Right hindlimb (tissue), 1 donor: ENCODE measurements at regions not wholly inside any gene's neighbourhood (a gene's known extent, or its start where the extent isn't known, plus 50 kb on each side); places are given as distances from the start of the nearest gene placed in this dataset.

ENCODE experiments used
- DNase-seq: peaks from one replicate; pipeline ENCODE4 v3.0.0-alpha.2; 2018

DNA sequence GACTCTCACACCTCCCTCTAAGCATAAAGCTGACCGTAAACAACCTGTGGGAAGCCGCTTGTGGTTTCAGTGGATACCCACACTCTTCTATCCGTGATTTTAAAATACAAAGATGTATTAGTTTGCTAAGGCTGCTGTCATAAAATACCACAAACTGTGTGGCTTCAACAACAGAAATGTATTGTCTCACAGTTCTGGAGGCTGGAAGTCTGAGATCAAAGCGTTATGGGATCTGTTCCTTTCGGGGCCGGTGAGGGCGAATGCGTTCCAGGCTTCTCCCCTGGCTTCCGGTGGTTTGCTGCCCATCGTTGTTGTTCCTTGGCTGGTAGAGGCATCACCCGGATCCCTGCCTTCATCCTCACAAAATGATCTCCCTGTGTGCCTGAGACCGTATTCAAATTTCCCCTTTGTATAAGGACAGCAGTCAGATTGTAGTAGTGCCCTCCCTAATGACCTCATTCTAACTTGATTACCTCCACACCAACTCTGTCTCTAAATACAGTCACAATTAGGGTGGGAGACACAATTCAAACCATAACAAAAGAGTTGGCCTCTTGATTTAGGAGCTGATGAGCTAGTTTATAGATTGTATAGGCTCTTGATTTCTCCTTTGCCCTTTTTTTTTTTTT lies 210.6 kb upstream of the SOX4 start:
- DNase-seq: no peak

DNA sequence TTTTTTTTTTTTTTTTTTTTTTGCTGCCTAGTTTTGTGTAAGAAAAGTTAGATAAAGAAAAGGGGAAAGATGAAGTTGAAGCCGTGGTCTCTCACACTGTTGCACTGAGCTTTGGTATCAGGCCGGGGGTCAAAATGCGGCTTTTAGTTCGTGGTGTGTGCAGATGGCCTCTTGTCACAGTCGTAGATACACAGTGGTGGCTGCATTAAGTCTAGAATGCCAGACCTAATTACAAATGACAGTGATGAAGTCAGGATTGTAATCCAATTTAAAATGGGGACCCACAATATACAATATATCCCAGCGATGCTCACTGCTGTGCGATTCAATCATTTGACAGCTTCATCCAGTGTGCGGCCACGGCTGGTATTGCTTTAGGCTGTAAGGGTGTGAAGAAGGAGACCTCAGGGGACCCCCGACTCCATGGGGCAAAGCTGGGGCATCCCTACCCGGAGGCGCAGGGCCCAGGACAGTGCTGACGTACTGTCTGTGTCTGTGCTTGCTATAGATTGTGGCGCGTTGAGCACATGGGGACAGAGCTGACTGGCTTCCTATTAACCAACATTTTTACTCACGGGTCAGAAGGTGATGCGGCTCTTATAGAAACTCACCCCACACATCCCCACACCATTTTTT lies 210.0 kb upstream of the SOX4 start:
- no peak for DNase-seq

DNA sequence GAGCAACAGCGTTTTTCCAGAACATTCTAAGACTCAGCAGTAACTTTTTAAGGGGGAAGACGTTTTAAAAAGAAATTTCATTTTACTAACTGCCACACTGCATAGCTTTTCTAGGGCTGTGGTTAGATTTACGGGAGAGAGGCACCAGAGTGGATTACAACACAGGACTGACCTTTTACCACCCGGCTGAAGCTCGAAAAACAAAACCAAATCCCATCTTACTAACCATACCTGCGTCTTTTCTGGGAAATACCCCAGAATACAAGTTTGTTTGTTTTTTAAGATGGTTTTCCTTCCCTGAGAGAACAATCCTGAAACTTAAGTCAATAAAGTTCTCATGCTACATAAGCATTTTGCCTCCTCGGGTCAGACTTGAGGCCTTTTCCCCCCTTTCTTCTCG lies 209.3 kb upstream of the SOX4 start:
- no peak for DNase-seq

- DNase-seq: no peak
These were observed 206.8 kb upstream of the SOX4 start for GRCh38 chr6:21386744-21387143.

DNA sequence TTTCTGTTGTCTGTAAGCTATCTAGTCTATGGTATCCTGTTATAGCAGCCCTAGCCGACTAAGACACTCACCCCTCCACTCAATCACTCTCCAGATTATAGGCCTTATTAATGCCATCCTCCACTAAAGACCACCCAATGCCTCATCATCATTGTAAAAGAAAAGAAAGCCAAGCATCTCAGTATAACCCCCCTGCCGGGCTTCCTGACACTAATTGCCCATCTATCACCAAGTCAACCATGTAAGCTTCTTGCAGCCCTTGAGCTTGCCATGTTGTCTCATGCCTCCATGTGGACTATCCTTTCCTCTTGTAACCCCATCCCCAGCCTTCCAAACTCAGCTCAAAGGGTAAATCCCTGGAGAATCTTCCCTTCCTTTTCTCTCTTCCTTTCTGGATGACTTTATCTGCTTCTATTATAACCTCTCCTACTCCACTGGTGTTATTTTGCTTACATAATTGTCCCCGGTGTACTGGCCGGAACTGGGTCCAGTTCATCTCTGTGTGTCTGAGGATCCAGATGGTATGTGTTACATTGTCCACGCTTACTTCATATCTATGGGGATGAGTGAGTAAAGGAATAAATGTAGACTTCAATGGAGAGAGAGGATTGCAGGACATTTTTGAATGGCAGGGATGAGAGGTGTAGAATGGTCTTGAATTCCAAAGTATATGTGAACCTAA lies 202.9 kb upstream of the SOX4 start:
- DNase-seq: no peak

GRCh38 chr6:21392177-21392576 lies 201.4 kb upstream of the SOX4 start:
- no peak for DNase-seq

DNA sequence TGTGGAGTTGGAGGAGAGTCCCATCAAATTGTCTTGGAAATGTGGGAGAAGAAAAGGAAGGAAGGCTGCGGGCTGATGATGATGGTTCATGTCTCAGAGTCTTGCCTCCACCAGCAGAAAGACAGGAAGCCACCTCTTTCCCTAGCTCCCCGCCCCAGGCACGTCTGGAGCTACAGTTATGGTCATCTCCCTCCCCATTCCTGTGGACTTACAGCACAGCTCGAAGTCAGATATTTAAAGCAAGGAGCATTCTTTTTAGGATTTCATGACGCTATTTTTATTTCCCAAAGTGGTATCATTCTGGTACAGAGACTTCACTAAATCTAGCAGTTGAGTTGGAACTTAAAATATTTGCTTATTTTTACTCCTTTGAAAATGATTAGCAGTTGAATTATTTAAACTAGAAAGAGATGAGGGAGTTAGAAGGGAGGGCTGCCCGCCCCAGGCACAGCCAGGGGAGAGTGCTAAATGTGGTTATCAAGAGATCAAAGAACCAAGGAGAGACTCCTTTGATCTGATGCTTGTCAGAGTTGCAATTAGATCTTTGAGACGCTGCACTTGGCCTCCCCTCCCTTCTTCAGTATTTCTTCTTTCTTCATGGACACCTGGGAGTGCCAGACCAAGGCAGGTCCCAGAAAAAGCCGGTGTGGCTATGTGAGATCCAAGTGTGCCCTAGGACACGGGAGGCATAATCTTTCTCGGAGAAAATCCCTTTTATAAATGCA lies 199.9 kb upstream of the SOX4 start:
- DNase-seq: no peak

GRCh38 chr6:21395121-21395520 lies 198.4 kb upstream of the SOX4 start:
- no peak for DNase-seq

GRCh38 chr6:21396313-21396712 lies 197.2 kb upstream of the SOX4 start:
- no peak for DNase-seq

GRCh38 chr6:21398741-21399325 lies 194.7 kb upstream of the SOX4 start:
- no peak for DNase-seq

DNA sequence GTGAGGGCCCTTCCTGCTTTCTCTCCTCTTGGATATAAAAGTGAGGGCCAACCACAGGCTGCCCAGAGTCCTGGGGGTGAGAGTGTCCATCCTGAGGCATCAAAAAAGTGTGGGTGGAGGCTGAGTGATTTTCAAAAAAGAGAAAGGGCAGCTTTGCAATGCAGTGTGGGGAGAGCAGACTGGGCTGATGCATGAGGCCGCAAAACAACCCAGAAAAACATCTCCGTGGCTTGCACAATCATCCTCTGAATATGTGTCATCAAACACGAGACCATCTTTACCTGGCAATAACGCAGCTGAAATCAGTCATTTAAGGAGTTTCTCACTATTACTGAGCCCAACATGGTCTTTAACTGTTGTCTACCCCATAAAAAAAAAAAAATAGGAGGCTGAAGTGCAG lies 191.2 kb upstream of the SOX4 start:
- DNase-seq: no peak

DNA sequence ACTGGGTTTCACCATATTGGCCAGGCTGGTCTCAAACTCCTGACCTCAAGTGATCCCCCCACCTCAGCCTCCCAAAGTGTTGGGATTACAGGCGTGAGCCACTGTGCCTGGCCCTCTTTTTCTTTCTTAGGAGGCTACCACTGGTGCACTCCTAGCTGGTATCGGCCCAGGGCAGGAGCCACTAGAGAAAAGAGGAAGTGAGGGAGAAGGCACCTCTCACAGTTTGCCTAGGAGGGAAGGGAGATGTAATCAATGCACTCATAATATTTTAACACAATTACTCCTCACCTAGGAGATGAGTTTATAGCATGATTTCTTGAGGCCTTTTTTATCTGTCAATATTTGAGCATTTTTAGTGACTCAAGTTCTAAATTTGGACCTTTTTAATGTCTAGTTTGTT lies 189.0 kb upstream of the SOX4 start:
- no peak for DNase-seq

DNA sequence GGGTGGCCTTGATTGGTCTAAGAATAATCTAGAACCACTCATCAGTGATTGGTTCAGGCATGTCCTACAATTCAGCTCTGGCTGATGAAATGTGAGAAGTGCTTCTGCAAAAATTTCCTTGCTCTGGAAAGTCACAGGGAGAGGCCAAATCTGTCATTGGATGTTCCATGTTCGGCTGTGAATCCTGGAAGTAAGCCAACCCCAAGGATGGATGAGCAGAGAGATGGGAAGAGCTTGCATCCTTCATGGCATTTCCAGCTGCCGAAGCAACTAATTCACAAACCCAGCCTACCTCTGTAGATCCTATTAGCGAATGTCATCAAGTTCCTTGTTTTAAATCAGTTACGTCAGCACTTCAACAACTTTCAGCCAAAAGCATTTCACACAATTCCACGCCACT lies 187.2 kb upstream of the SOX4 start:
- DNase-seq: no peak

- no peak for DNase-seq
These were observed 184.3 kb upstream of the SOX4 start for GRCh38 chr6:21409231-21409630.

- no peak for DNase-seq
These were observed 180.1 kb upstream of the SOX4 start for GRCh38 chr6:21413428-21413827.

- DNase-seq: no peak
These were observed 179.5 kb upstream of the SOX4 start for GRCh38 chr6:21414065-21414464.

GRCh38 chr6:21420146-21420878 lies 173.2 kb upstream of the SOX4 start:
- no peak for DNase-seq

DNA sequence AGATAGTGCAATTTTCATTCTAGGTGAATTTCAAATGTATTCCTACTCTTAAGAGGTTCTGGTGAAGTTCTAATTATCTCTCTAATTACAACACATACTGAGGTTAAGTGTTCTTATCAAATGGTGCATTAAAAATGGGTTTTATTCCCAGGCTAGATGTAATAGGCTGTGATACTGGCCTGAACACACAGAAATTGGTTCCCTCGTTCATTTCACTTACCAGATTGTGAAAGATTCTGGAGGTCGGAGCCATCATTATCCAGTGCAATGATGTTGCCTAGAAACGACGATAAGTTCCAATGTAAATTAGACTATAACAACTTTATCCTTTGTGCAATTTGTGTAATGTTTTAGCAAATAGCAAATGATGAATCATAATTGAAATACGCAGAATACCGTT lies 172.6 kb upstream of the SOX4 start:
- no peak for DNase-seq

DNA sequence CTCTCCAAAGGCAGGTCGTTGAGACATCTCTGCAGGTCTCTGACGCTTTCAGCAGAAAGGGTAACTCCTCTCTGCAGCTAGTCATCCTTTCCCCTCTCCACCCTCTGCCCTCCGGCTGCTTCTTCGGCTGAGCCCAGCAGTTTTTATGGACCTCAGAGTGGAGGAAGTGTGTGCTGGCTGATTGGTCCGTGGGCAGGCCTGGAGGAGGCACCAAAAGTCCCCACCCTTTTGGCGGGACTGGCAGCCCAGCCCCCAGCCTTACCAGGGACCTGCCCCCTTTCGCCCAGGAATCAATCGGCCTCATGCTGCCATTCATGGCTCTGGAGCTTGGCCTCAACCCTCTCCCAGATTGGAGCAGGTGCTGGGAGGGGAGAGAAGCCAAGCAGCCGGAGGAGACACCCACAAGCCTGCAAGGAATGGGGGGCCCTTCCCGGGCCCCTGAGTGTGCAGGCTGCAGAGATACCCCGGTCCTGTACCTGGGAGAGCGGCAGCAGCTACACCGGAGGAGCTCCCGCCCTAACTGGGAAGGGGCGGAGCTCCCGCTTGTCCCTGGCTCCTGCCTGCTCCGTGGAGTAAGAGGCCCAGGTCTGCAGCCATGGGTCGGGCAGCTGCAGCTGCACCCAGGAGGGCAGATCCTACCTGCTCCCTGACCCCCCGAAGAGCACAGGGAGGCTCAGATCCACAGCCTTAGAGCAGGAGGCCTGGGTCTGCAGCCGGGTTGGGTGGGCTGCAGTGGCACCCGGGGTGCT lies 170.3 kb upstream of the SOX4 start:
- no peak for DNase-seq

DNA sequence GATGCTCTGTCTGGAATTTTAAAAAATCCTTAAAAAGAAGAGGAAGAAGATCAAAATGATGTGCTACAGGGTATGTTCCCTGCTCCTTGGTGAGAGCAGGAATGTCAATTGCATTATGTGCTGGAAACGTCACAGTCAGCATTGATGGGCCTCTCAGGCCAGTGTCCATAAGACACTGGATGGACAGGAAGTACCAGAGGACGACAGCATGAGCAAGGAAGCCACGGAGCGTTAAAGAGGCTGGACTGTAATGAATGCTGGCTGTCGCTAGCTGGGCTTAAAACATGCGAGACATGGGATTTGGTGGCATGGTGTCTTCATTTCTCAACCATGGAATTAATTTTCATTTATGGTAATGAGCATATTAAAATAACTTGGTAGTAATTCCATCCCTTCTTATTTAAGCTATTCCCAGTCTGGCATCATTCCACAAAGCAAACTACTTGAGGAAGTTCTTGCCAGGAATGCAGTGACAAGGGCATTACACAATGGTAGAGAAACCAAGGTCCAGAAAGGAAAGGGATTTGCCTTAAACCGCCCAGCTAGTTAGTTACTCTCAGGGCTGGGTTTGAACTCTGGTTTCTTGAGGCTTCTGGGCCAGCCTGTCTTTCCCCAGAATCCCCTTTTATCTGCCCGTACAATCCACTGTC lies 166.6 kb upstream of the SOX4 start:
- no peak for DNase-seq

DNA sequence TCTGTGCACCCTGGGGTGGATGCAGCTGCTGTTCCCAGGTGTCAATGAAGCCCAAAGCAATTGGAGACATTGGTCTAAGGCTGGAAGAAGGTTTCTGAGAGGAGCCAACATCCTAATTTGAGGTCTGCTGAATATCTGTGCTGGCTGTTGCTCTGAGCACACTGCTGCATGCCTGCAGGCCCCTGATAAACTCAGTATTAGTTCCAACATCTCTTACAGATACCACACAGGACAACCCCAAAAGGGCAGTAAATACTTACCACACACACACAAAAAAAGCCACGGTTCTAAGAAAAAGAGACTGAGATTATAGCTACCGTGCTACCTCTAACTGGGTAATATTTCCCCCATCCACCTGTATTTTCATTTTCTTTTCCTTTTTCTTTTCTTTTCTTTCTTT lies 164.3 kb upstream of the SOX4 start:
- no peak for DNase-seq

DNA sequence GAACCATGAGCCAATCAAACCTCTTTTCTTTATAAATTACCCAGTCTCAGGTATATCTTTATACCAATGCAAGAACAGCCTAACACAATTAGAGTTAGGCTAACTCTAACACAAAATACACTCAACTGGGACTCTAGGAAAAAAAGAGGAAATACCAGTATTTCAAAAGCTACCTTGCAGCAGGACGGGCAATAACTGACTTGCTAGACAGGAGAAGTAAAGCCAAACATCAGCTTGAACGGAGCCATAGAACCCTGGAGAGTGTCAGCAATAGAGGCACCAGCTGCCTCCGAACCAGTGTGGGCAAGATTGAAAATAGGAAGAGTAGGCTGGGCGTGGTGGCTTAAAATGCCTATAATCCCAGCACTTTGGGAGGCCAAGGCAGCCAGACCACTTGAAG lies 162.0 kb upstream of the SOX4 start:
- DNase-seq: no peak
